ENCODE measurements at regions not wholly inside any gene's neighbourhood (a gene's known extent, or its start where the extent isn't known, plus 50 kb on each side); places are given as distances from the start of the nearest gene placed in this dataset.

DNA sequence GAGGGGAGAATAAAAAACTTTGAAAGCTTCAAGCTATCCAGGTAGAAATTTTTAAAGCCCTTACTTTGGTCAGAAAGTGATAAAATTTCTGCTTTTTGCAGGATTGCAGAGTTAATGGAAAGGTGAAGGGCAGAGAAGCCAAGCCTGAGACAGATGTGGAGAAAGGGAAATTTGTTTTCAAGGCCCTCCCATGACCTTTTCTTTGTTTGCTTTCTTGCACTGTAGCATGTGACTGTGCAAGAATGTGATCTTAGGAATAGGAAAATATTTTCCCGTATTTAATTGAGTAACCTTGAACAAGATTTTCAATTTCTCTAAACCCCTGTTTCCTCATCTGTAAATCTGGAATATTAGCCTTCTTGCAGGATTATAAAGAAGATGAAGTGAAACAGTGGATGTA is 307.2 kb downstream of the PPARGC1A start:
- Histone ChIP-seq H3K4me1 (no peaks in the 10 kb centered on the region), H3K9me3 (no peaks in the 10 kb centered on the region), H3K27ac (no peak overlapping the region), H3K27me3 (no peaks in the 10 kb centered on the region), H3K36me3 (no peaks in the 10 kb centered on the region), H3K4me3 (no peak overlapping the region)
- TF ChIP-seq, protein P1, sequence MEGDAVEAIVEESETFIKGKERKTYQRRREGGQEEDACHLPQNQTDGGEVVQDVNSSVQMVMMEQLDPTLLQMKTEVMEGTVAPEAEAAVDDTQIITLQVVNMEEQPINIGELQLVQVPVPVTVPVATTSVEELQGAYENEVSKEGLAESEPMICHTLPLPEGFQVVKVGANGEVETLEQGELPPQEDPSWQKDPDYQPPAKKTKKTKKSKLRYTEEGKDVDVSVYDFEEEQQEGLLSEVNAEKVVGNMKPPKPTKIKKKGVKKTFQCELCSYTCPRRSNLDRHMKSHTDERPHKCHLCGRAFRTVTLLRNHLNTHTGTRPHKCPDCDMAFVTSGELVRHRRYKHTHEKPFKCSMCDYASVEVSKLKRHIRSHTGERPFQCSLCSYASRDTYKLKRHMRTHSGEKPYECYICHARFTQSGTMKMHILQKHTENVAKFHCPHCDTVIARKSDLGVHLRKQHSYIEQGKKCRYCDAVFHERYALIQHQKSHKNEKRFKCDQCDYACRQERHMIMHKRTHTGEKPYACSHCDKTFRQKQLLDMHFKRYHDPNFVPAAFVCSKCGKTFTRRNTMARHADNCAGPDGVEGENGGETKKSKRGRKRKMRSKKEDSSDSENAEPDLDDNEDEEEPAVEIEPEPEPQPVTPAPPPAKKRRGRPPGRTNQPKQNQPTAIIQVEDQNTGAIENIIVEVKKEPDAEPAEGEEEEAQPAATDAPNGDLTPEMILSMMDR (IDR thresholded peaks at IDR 0.05): no peak
- DNase-seq (no peak), ATAC-seq (no peak)
- intact Hi-C loops (cut with DNase I): no loop called here

DNA sequence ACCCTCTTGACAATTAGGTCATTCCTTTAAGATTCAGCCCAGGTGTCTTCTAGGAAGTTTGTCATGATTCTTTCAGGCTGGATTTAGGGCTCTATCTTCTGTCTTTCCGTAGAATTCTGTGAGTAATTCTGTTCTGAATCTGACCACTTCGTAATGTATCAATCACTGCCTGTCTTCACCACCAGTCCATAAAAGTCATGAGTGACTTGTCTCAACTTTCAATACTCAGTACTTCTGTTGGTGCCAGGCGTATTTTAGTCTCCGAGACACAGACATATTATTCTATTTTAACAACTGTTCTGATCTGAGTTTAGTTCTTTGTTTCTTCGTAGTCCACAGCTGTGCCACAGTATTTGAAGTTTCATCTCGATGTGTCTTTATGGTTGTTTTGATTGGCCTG is 310.7 kb downstream of the PPARGC1A start:
- H3K36me3 ChIP-seq: no peaks in the 10 kb centered on the region
- DNase-seq: no peak

DNA sequence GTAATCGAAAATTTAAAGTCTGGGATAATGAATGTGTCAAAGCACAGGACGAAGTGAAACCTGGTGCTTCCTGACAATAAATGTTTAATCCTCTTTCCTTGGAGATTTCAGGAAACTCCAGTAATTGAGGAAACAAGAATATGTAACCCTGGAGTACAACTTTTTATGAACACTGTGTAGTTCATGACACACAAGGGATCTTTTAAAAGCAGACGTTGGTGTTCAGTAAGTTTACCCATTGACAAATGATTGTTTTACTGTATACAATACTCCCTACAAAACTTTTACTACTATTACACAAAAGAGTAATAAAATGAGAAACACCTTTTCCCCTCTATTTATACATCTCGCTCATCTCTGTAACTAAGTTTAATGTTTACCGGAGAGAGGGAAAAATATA is 312.4 kb downstream of the PPARGC1A start:
- no peak overlapping the region for H3K27ac ChIP-seq
- DNase-seq: no peak
- peaks cover 0 to 3% of the 10 kb centered on the region in 2 donors for H3K9me3 ChIP-seq
- H3K36me3 ChIP-seq: no peaks in the 10 kb centered on the region
- H3K4me1 ChIP-seq: no peaks in the 10 kb centered on the region
- intact Hi-C loops (cut with DNase I): no loop called here
- ATAC-seq: no peak
- no peak overlapping the region for H3K4me3 ChIP-seq
- TF ChIP-seq, protein P1 (IDR thresholded peaks at IDR 0.05): no peak
- H3K27me3 ChIP-seq: no peaks in the 10 kb centered on the region

More for the DNA sequence above, 310.7 kb downstream of the PPARGC1A start:
- peaks cover 0 to 3% of the 10 kb centered on the region in 2 donors for H3K9me3 ChIP-seq
- TF ChIP-seq, protein P1 (IDR thresholded peaks at IDR 0.05): no peak
- intact Hi-C loops (cut with DNase I): no loop called here
- H3K4me1 ChIP-seq: no peaks in the 10 kb centered on the region
- H3K27ac ChIP-seq: no peak overlapping the region
- H3K27me3 ChIP-seq: no peaks in the 10 kb centered on the region
- ATAC-seq: no peak
- no peak overlapping the region for H3K4me3 ChIP-seq

DNA sequence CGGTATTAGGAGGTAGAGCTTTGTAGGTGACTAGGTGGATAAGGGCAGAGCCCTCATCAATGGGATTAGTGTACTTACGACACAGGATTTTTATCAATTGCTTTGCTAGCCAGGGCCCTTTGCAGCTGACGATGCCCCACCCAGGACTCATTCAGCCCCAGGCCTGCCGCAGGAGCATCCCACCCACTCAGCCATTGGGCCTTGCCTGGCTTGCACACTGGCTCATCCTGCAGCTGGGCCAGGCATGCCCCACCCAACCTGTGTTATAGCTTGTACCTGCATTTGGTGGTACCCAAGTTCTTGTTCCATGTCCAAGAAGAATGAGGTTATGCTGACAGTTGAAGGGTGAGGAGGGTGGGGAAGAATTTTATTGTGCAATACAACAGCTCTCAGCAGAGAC is 317.5 kb downstream of the PPARGC1A start:
- H3K36me3 ChIP-seq: no peaks in the 10 kb centered on the region
- intact Hi-C loops (cut with DNase I): no loop called here
- TF ChIP-seq, protein P1 (IDR thresholded peaks at IDR 0.05): no peak
- peak in 1 of 4 donors; percentile 44 for DNase-seq
- H3K9me3 ChIP-seq: peaks cover 0 to 3% of the 10 kb centered on the region in 2 donors
- H3K4me1 ChIP-seq: no peaks in the 10 kb centered on the region
- no peaks in the 10 kb centered on the region for H3K27me3 ChIP-seq
- ATAC-seq: no peak
- H3K4me3 ChIP-seq: no peak overlapping the region
- no peak overlapping the region for H3K27ac ChIP-seq

DNA sequence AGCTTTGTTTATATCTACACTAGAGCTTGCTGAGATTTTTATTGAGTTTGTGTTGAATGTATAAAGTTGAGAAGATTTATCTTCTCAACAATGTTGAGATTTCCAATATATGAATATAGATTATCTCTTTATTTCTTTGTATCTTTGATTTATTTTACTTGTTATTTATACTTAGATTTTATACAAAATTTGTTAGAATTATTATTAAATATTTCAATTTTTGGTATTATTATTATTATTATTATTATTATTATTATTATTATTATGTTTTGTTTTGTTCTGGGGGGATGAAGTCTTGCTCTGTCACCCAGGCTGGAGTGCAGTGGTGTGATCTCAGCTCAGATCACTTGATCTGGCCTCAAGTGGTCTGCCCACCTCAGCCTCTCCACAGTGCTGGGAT is 322.5 kb downstream of the PPARGC1A start:
- Histone ChIP-seq H3K36me3 (no peaks in the 10 kb centered on the region), H3K27ac (no peak overlapping the region), H3K9me3 (no peaks in the 10 kb centered on the region), H3K4me3 (no peak overlapping the region), H3K4me1 (no peaks in the 10 kb centered on the region), H3K27me3 (no peaks in the 10 kb centered on the region)
- DNase-seq (no peak), ATAC-seq (no peak)
- intact Hi-C loops (cut with DNase I): no loop called here
- TF ChIP-seq, protein P1 (IDR thresholded peaks at IDR 0.05): no peak
